Esophagus muscularis mucosa (tissue), 4 donors: ENCODE measurements at regions not wholly inside any gene's neighbourhood (a gene's known extent, or its start where the extent isn't known, plus 50 kb on each side); places are given as distances from the start of the nearest gene placed in this dataset.

ENCODE experiments used
- CTCF ChIP-seq, 3 experiments: fragments of 200-600 bp in 2 of 3; fragments of 450-650 bp in 1 of 3; sonication (generic) in 2 of 3; IDR thresholded peaks; one replicate each; pipeline ENCODE4 v1.5.1; 2017 to 2019; ENCODE audit warnings: antibody characterized with exemption in 3 of 3, mild to moderate bottlenecking in 2 of 3, moderate library complexity in 1 of 3
- EP300 ChIP-seq: sonication (generic); formaldehyde crosslinking; IDR thresholded peaks from one replicate; pipeline ENCODE4 v1.6.1; 2017; ENCODE audit warnings: antibody characterized with exemption
- POLR2A ChIP-seq: fragments of 450-650 bp; IDR thresholded peaks from one replicate; pipeline ENCODE4 v1.6.1; 2017; ENCODE audit warnings: antibody characterized with exemption, moderate library complexity, mild to moderate bottlenecking, low read depth
- POLR2AphosphoS5 ChIP-seq, 2 donors: sonication (generic); formaldehyde crosslinking; IDR thresholded peaks; one replicate each; pipeline ENCODE4 v1.6.1; 2017; ENCODE audit warnings: antibody characterized with exemption in 2 of 2

- TF ChIP-seq EP300: no peak
- TF ChIP-seq CTCF (IDR thresholded peaks at IDR 0.05): no peak
- no peak for TF ChIP-seq POLR2A
- no peak for TF ChIP-seq POLR2AphosphoS5 (IDR thresholded peaks at IDR 0.05)
Measured at GRCh38 chr7:16266877-16267276, 154.5 kb downstream of the CRPPA start.
